ENCODE measurements at regions not wholly inside any gene's neighbourhood (a gene's known extent, or its start where the extent isn't known, plus 50 kb on each side); places are given as distances from the start of the nearest gene placed in this dataset.

DNA sequence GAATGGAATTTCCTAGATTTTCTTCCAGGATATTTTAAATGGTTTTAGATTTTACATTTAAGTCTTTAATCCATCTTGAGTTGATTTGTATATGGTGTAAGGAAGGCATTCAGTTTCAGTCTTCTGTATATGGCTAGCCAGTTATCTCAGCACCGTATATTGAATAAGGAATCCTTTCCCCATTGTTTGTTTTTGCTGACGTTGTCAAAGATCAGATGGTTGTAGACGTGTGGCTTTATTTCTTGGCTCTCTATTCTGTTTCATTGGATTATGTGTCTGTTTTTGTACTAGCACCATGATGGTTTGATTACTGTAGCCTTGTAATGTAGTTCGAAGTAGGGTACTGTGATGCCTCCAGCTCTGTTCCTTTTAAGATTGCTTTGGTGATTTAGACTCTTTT lies 325.7 kb upstream of the EPHA6 start:
- no peak for TF ChIP-seq POLR2A (IDR thresholded peaks at IDR 0.05)
- TF ChIP-seq, protein P1, sequence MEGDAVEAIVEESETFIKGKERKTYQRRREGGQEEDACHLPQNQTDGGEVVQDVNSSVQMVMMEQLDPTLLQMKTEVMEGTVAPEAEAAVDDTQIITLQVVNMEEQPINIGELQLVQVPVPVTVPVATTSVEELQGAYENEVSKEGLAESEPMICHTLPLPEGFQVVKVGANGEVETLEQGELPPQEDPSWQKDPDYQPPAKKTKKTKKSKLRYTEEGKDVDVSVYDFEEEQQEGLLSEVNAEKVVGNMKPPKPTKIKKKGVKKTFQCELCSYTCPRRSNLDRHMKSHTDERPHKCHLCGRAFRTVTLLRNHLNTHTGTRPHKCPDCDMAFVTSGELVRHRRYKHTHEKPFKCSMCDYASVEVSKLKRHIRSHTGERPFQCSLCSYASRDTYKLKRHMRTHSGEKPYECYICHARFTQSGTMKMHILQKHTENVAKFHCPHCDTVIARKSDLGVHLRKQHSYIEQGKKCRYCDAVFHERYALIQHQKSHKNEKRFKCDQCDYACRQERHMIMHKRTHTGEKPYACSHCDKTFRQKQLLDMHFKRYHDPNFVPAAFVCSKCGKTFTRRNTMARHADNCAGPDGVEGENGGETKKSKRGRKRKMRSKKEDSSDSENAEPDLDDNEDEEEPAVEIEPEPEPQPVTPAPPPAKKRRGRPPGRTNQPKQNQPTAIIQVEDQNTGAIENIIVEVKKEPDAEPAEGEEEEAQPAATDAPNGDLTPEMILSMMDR (IDR thresholded peaks at IDR 0.05 in 8 of 11, conservative IDR thresholded peaks at IDR 0.05 in 3 of 11): no peak

Data from spleen (tissue), 7 donors.